ENCODE measurements at regions not wholly inside any gene's neighbourhood (a gene's known extent, or its start where the extent isn't known, plus 50 kb on each side); places are given as distances from the start of the nearest gene placed in this dataset.

GRCh38 chr7:81231301-81231838, 312.5 kb upstream of the SEMA3C start:
- TF ChIP-seq CTCF (conservative IDR thresholded peaks at IDR 0.05; ENCODE audit: low read depth, low read length) (no peak), EZH2phosphoT487 (IDR thresholded peaks at IDR 0.05; ENCODE audit: borderline replicate concordance, low read length) (no peak), EZH2 (IDR thresholded peaks at IDR 0.05; ENCODE audit: low read length, unreplicated experiment) (no peak)
